Esophagus muscularis mucosa (tissue), 4 donors: ENCODE measurements at regions not wholly inside any gene's neighbourhood (a gene's known extent, or its start where the extent isn't known, plus 50 kb on each side); places are given as distances from the start of the nearest gene placed in this dataset.
"Not testable (repeated sequence)": the region's sequence is repeated elsewhere in the genome, so short reads cannot be mapped to it uniquely, and the experiment has no call there.

ENCODE experiments used
- DNase-seq: peaks from one replicate; pipeline ENCODE4 v3.0.0-alpha.2; 2017; ENCODE audit errors: extremely low spot score
- H3K27ac ChIP-seq, 4 donors: fragments of 200-600 bp; sonication (generic); replicated peaks in 1 of 4; 1 replicate in 3 of 4; 2 replicates in 1 of 4; pipeline ENCODE4 v1.5.1; 2016 to 2019; ENCODE audit warnings: mild to moderate bottlenecking in 1 of 4
- H3K27me3 ChIP-seq, 4 donors: fragments of 200-600 bp; sonication (generic); one replicate each; pipeline versions ENCODE4 v1.5.1 to v1.6.0; 2016 to 2019
- H3K36me3 ChIP-seq, 4 donors: fragments of 200-600 bp; sonication (generic); one replicate each; pipeline ENCODE4 v1.5.1; 2016 to 2019
- H3K4me1 ChIP-seq, 4 donors: fragments of 200-600 bp; sonication (generic); one replicate each; pipeline ENCODE4 v1.5.1; 2016 to 2019
- H3K4me3 ChIP-seq, 4 donors: fragments of 200-600 bp; sonication (generic); 1 replicate in 2 of 4; 2 replicates in 2 of 4; pipeline ENCODE4 v1.5.1; 2016 to 2019; ENCODE audit warnings: mild to moderate bottlenecking in 4 of 4, moderate library complexity in 1 of 4
- H3K9me3 ChIP-seq, 4 donors: fragments of 200-600 bp; sonication (generic); 1 replicate in 3 of 4; 2 replicates in 1 of 4; pipeline ENCODE4 v1.5.1; 2016 to 2019
- EP300 ChIP-seq: sonication (generic); formaldehyde crosslinking; IDR thresholded peaks from one replicate; pipeline ENCODE4 v1.6.1; 2017; ENCODE audit warnings: antibody characterized with exemption
- POLR2A ChIP-seq: fragments of 450-650 bp; IDR thresholded peaks from one replicate; pipeline ENCODE4 v1.6.1; 2017; ENCODE audit warnings: antibody characterized with exemption, moderate library complexity, mild to moderate bottlenecking, low read depth
- POLR2AphosphoS5 ChIP-seq, 2 donors: sonication (generic); formaldehyde crosslinking; IDR thresholded peaks; one replicate each; pipeline ENCODE4 v1.6.1; 2017; ENCODE audit warnings: antibody characterized with exemption in 2 of 2
- WGBS: methylation state at CpG from one replicate; pipeline ENCODE4 v1.1.5; 2018; 5-methylcytosine and 5-hydroxymethylcytosine counted together
- intact Hi-C: fragments of 100-400 bp; cut with DNase I; formaldehyde crosslinking; loops from one replicate; pipeline ENCODE4 v1.15.1; 2023
- TF ChIP-seq, protein P1 (sequence below), 3 experiments: fragments of 200-600 bp in 2 of 3; fragments of 450-650 bp in 1 of 3; sonication (generic) in 2 of 3; IDR thresholded peaks; one replicate each; pipeline ENCODE4 v1.5.1; 2017 to 2019; ENCODE audit warnings: antibody characterized with exemption in 3 of 3, mild to moderate bottlenecking in 2 of 3, moderate library complexity in 1 of 3

GRCh38 chrX:66728818-66729271 is 90.0 kb upstream of the EDA2R start:
- Histone ChIP-seq H3K4me1 (no peaks in the 10 kb centered on the region), H3K9me3 (no peaks in the 10 kb centered on the region), H3K27ac (no peak overlapping the region), H3K4me3 (peak overlapping the region; percentile 42 to 53 (median 44)), H3K36me3 (no peaks in the 10 kb centered on the region), H3K27me3 (no peaks in the 10 kb centered on the region)
- WGBS: 28% methylated on average over 15 of the region's 21 CpGs
- TF ChIP-seq, protein P1, sequence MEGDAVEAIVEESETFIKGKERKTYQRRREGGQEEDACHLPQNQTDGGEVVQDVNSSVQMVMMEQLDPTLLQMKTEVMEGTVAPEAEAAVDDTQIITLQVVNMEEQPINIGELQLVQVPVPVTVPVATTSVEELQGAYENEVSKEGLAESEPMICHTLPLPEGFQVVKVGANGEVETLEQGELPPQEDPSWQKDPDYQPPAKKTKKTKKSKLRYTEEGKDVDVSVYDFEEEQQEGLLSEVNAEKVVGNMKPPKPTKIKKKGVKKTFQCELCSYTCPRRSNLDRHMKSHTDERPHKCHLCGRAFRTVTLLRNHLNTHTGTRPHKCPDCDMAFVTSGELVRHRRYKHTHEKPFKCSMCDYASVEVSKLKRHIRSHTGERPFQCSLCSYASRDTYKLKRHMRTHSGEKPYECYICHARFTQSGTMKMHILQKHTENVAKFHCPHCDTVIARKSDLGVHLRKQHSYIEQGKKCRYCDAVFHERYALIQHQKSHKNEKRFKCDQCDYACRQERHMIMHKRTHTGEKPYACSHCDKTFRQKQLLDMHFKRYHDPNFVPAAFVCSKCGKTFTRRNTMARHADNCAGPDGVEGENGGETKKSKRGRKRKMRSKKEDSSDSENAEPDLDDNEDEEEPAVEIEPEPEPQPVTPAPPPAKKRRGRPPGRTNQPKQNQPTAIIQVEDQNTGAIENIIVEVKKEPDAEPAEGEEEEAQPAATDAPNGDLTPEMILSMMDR (IDR thresholded peaks at IDR 0.05): peak in 2 of 3 experiments; percentile 35 to 51
- no peak for TF ChIP-seq EP300
- TF ChIP-seq POLR2A: no peak
- TF ChIP-seq POLR2AphosphoS5 (IDR thresholded peaks at IDR 0.05): no peak
- intact Hi-C loops: no loop called here
- no peak for DNase-seq

DNA sequence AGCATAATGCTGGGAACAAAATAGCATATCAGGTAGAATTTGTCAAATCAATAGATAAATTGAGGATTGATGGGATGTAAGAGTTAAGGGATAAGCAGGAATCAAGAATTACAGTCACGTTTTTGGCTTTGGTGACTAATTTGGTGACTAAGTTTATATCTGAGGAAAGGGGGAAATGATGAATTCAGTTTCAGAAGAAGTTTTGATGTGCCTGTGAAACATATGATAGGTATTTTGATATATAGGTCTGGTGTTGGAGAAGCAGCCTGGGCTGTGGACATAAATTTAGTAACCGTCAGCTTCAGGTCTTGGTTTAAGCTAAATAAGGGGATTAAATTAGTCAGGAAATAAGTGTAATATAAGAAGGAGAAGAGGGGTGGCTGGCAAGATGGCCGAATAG is 79.0 kb upstream of the EDA2R start:
- Histone ChIP-seq H3K36me3 (no peaks in the 10 kb centered on the region), H3K27ac (no peak overlapping the region), H3K9me3 (peaks cover 0 to 10% (median 0%) of the 10 kb centered on the region in 4 donors), H3K4me1 (no peaks in the 10 kb centered on the region), H3K27me3 (no peaks in the 10 kb centered on the region), H3K4me3 (no peak overlapping the region)
- 63% methylated on average over 3 of the region's 3 CpGs for WGBS
- intact Hi-C loops: no loop called here
- DNase-seq: no peak
- TF ChIP-seq POLR2A (no peak), POLR2AphosphoS5 (IDR thresholded peaks at IDR 0.05) (no peak), EP300 (no peak)
- TF ChIP-seq, protein P1 (IDR thresholded peaks at IDR 0.05): no peak

- Histone ChIP-seq H3K4me1 (no peaks in the 10 kb centered on the region), H3K27me3 (no peaks in the 10 kb centered on the region), H3K27ac (no peak overlapping the region), H3K9me3 (no peaks in the 10 kb centered on the region), H3K36me3 (no peaks in the 10 kb centered on the region), H3K4me3 (no peak overlapping the region)
- no peak for DNase-seq
- TF ChIP-seq EP300 (no peak), POLR2AphosphoS5 (IDR thresholded peaks at IDR 0.05) (no peak), POLR2A (no peak)
- TF ChIP-seq, protein P1 (IDR thresholded peaks at IDR 0.05): no peak
- intact Hi-C loops: no loop called here
- WGBS: 26% methylated on average over 1 of the region's 1 CpG
Measured at GRCh38 chrX:66698273-66699204, 59.7 kb upstream of the EDA2R start.

DNA sequence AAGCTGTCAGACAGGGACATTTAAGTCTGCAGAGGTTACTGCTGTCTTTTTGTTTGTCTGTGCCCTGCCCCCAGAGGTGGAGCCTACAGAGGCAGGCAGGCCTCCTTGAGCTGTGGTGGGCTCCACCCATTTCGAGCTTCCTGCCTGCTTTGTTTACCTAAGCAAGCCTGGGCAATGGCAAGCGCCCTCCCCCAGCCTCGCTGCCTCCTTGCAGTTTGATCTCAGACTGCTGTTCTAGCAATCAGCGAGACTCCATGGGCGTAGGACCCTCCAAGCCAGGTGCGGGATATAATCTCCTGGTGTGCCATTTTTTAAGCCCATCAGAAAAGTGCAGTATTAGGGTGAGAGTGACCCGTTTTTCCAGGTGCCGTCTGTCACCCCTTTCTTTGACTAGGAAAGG is 53.6 kb upstream of the EDA2R start:
- 96% methylated on average over 4 of the region's 8 CpGs for WGBS
- peaks cover 0 to 14% (median 0%) of the 10 kb centered on the region in 4 donors for H3K9me3 ChIP-seq
- intact Hi-C loops, H3K4me1 ChIP-seq, H3K36me3 ChIP-seq, H3K4me3 ChIP-seq, DNase-seq, H3K27ac ChIP-seq, H3K27me3 ChIP-seq: not testable (repeated sequence)
